HepG2 (cell line): ENCODE measurements at regions not wholly inside any gene's neighbourhood (a gene's known extent, or its start where the extent isn't known, plus 50 kb on each side); places are given as distances from the start of the nearest gene placed in this dataset.

Experiments used
- ATAC-seq: fragments of 200-7000 bp; cut with Tn5 transposase; 3 replicates; pipeline ENCODE4 v1.9.1; 2020; ENCODE audit warnings: mild to moderate bottlenecking, moderate library complexity
- BruUV-seq: library from RNA; stranded (reverse); fragments of 400-500 nt; replicated peaks from 2 replicates; lab custom pipeline; 2021; lab: Mats Ljungman, UMichigan
- CTCF ChIA-PET: fragments of 300-600 bp; formaldehyde crosslinking; extraction: SDS; loops from one replicate; lab custom pipeline; 2021; ENCODE audit warnings: low total read pairs, inconsistent platforms, low intra/inter-chr PET ratio; lab: Yijun Ruan, JAX
- POLR2A ChIA-PET: fragments of 350-600 bp; sonication (Branson Sonifier 250); formaldehyde crosslinking; loops from one replicate; lab custom pipeline; 2020; ENCODE audit warnings: antibody characterized with exemption, inconsistent platforms; lab: Yijun Ruan, JAX
- DNase-seq: peaks from one replicate; pipeline ENCODE4 v3.0.0-alpha.2; 2015; ENCODE audit warnings: low spot score
- FAIRE-seq: peaks from 3 replicates; lab custom pipeline; 2011; peaks lifted over from hg19 to GRCh38; lab: Jason Lieb, UNC
- H2AFZ ChIP-seq: one replicate; pipeline ENCODE4 v1.6.1; 2011; ENCODE audit warnings: low read length, inconsistent platforms
- H3K27ac ChIP-seq: fragments of 300-600 bp; 3 replicates; pipeline ENCODE4 v1.8.0; 2011; ENCODE audit warnings: mixed run types, mild to moderate bottlenecking, mixed read lengths, low read length, inconsistent platforms; ENCODE audit not compliant: insufficient read depth; ENCODE audit errors: extremely low read length
- H3K27me3 ChIP-seq, 2 experiments: fragments of 200-600 bp in 1 of 2; 2 replicates in 1 of 2; 3 replicates in 1 of 2; pipeline versions ENCODE4 v1.6.0 to v1.8.0; 2011; ENCODE audit warnings: low read length in 2 of 2, mild to moderate bottlenecking in 2 of 2, moderate library complexity in 2 of 2, inconsistent platforms in 1 of 2; ENCODE audit not compliant: insufficient read depth in 2 of 2, control insufficient read depth in 1 of 2
- H3K36me3 ChIP-seq, 2 experiments: fragments of 200-600 bp in 1 of 2; replicated peaks in 1 of 2; 2 replicates in 1 of 2; 3 replicates in 1 of 2; pipeline versions ENCODE4 v1.5.1 to v1.8.0; 2011; ENCODE audit warnings: low read length in 2 of 2, inconsistent platforms in 1 of 2; ENCODE audit not compliant: insufficient read depth in 2 of 2, control insufficient read depth in 1 of 2
- H3K4me1 ChIP-seq: 2 replicates; pipeline ENCODE4 v1.5.1; 2012; ENCODE audit warnings: low read length, inconsistent platforms; ENCODE audit not compliant: insufficient read depth
- H3K4me2 ChIP-seq: 2 replicates; pipeline ENCODE4 v1.6.0; 2011; ENCODE audit warnings: low read depth, low read length, inconsistent platforms
- H3K4me3 ChIP-seq, 3 experiments: fragments of 200-600 bp in 1 of 3; sonication (generic), shearing (Covaris generic) in 1 of 3; replicated peaks in 1 of 3; 2 replicates each; pipeline ENCODE4 v1.5.1; 2011 to 2016; ENCODE audit warnings: low read length in 3 of 3, inconsistent platforms in 2 of 3, low read depth in 2 of 3, mild to moderate bottlenecking in 2 of 3, control low read depth in 1 of 3, mixed read lengths in 1 of 3; ENCODE audit not compliant: insufficient read depth in 1 of 3
- H3K79me2 ChIP-seq: one replicate; pipeline ENCODE4 v1.6.1; 2011; ENCODE audit warnings: low read length, inconsistent platforms; ENCODE audit not compliant: insufficient read depth
- H3K9ac ChIP-seq: 2 replicates; pipeline ENCODE4 v1.6.0; 2011; ENCODE audit warnings: mild to moderate bottlenecking, low read depth, low read length, inconsistent platforms; ENCODE audit not compliant: insufficient read depth
- H3K9me3 ChIP-seq: 2 replicates; pipeline ENCODE4 v1.5.1; 2012; ENCODE audit warnings: mild to moderate bottlenecking, low read length
- H4K20me1 ChIP-seq: 2 replicates; pipeline ENCODE4 v1.6.0; 2011; ENCODE audit warnings: inconsistent platforms, mild to moderate bottlenecking, low read length, moderate library complexity; ENCODE audit not compliant: insufficient read depth
- ATF7 ChIP-seq, 2 experiments: fragments of 450-650 bp in 1 of 2; sonication (generic) in 1 of 2; formaldehyde crosslinking in 1 of 2; IDR thresholded peaks; 2 replicates each; pipeline versions ENCODE4 v1.4.0 to v1.6.1; 2016 to 2020; ENCODE audit warnings: antibody characterized with exemption in 1 of 2, mild to moderate bottlenecking in 1 of 2, missing genetic modification reagents in 1 of 2
- CCDC6 ChIP-seq: sonication (generic); formaldehyde crosslinking; IDR thresholded peaks from 2 replicates; pipeline ENCODE4 v1.8.1; 2022; ENCODE audit warnings: mild to moderate bottlenecking, missing genetic modification reagents, moderate library complexity
- DMTF1 ChIP-seq: sonication (generic); formaldehyde crosslinking; IDR thresholded peaks from 2 replicates; pipeline ENCODE4 v1.4.0; 2020; ENCODE audit warnings: mild to moderate bottlenecking, missing genetic modification reagents
- ELF3 ChIP-seq: IDR thresholded peaks from 2 replicates; pipeline ENCODE4 v1.6.1; 2016; ENCODE audit warnings: missing genetic modification reagents, missing compliant biosample characterization
- LRRFIP1 ChIP-seq: sonication (generic); formaldehyde crosslinking; conservative IDR thresholded peaks from 2 replicates; pipeline ENCODE4 v1.4.0; 2020; ENCODE audit warnings: missing genetic modification reagents
- MBNL3 ChIP-seq: fragments of 250-450 bp; sonication (Bioruptor Pico); conservative IDR thresholded peaks from 2 replicates; pipeline ENCODE4 v1.8.0; 2022; ENCODE audit warnings: mild to moderate bottlenecking, inconsistent platforms
- MED1 ChIP-seq: sonication (generic); formaldehyde crosslinking; IDR thresholded peaks from 2 replicates; pipeline ENCODE4 v1.4.0; 2020; ENCODE audit warnings: missing genetic modification reagents
- MXD4 ChIP-seq: IDR thresholded peaks from 2 replicates; pipeline ENCODE4 v1.6.1; 2016; ENCODE audit warnings: mild to moderate bottlenecking, missing biosample characterization, missing genetic modification reagents
- PRMT3 ChIP-seq: sonication (generic); formaldehyde crosslinking; IDR thresholded peaks from 2 replicates; pipeline ENCODE4 v1.8.1; 2022; ENCODE audit warnings: low read depth, mild to moderate bottlenecking, moderate library complexity, missing genetic modification reagents, borderline replicate concordance
- SMARCE1 ChIP-seq: fragments of 450-650 bp; IDR thresholded peaks from 2 replicates; pipeline ENCODE4 v1.6.1; 2017; ENCODE audit warnings: borderline replicate concordance
- TAF15 ChIP-seq: fragments of 200-400 bp; formaldehyde crosslinking; IDR thresholded peaks from one replicate; pipeline ENCODE4 v1.6.1; 2018; ENCODE audit warnings: mild to moderate bottlenecking, low read depth, low read length; ENCODE audit not compliant: poor library complexity, severe bottlenecking
- ZNF558 ChIP-seq: sonication (generic); formaldehyde crosslinking; IDR thresholded peaks from 2 replicates; pipeline ENCODE4 v1.9.0; 2022; ENCODE audit warnings: mild to moderate bottlenecking, missing genetic modification reagents, borderline replicate concordance
- ZNF639 ChIP-seq: conservative IDR thresholded peaks from 2 replicates; pipeline ENCODE4 v1.6.1; 2018; ENCODE audit warnings: missing genetic modification reagents
- ZNF83 ChIP-seq: sonication (generic); formaldehyde crosslinking; IDR thresholded peaks from 2 replicates; pipeline ENCODE4 v1.4.0; 2020; ENCODE audit warnings: missing genetic modification reagents, mild to moderate bottlenecking, borderline replicate concordance
- WGBS: methylation state at CpG from one replicate; pipeline ENCODE4 v1.1.6; 2017; ENCODE audit warnings: low lambda C conversion rate; 5-methylcytosine and 5-hydroxymethylcytosine counted together
- in situ Hi-C: cut with HindIII; loops from 2 replicates; pipeline ENCODE4 v1.10.0; 2017; ENCODE audit warnings: low pct_unique_long_range_greater_than_20kb; ENCODE audit not compliant: extremely low pct_ligation_motif_present
- intact Hi-C: fragments of 100-400 bp; cut with micrococcal nuclease; formaldehyde crosslinking; loops from one replicate; pipeline ENCODE4 v1.10.0; 2022; ENCODE audit not compliant: unreplicated experiment

- BruUV-seq: no TSS peak
- Histone ChIP-seq H3K27me3 (peaks cover 0 to 3% of the 10 kb centered on the region in 2 experiments; a peak in 3 of 5 replicates), H3K79me2 (no peaks in the 10 kb centered on the region), H3K4me2 (no peak overlapping the region), H3K4me1 (no peaks in the 10 kb centered on the region), H3K4me3 (no peak overlapping the region), H3K9me3 (no peaks in the 10 kb centered on the region), H4K20me1 (no peaks in the 10 kb centered on the region), H3K36me3 (no peaks in the 10 kb centered on the region), H2AFZ (no peak overlapping the region), H3K27ac (no peak overlapping the region), H3K9ac (no peak overlapping the region)
- TF ChIP-seq ZNF83 (CRISPR knock-in tag) (no peak), MBNL3 (CRISPR knock-in tag) (no peak), MED1 (no peak), CCDC6 (no peak), MXD4 (CRISPR knock-in tag) (no peak), ZNF558 (CRISPR knock-in tag) (no peak)
- no peak for ATAC-seq
- in situ Hi-C loops (no loop called here), intact Hi-C loops (no loop called here)
- no peak for FAIRE-seq
- ChIA-PET POLR2A (no interaction called here), CTCF (no interaction called here)
- DNase-seq: no peak
- WGBS: 3% methylated on average over 2 of the region's 2 CpGs
Observed at GRCh38 chr1:232178191-232178590, 451.7 kb downstream of the SIPA1L2 start.

- H3K9ac ChIP-seq: no peak overlapping the region
- WGBS: 9% methylated on average over 2 of the region's 2 CpGs
- TF ChIP-seq ZNF639 (CRISPR knock-in tag): no peak
- TF ChIP-seq TAF15: no peak
- TF ChIP-seq DMTF1 (CRISPR knock-in tag): no peak
- no peak for TF ChIP-seq LRRFIP1 (CRISPR knock-in tag)
- TF ChIP-seq ELF3: no peak
- no peak for TF ChIP-seq PRMT3 (CRISPR knock-in tag)
- no peak for TF ChIP-seq SMARCE1
- 0 out of 2 replicates have a peak, but pooled peaks have one; percentile 56 for TF ChIP-seq ATF7 (IDR thresholded peaks at IDR 0.05)
- TF ChIP-seq ATF7 (CRISPR knock-in tag; IDR thresholded peaks at IDR 0.05): no peak
Observed at GRCh38 chr1:232177438-232177837, 452.5 kb downstream of the SIPA1L2 start.

More at GRCh38 chr1:232177438-232177837, 452.5 kb downstream of the SIPA1L2 start:
- Histone ChIP-seq H3K27me3 (no peaks in the 10 kb centered on the region; a peak in 3 of 5 replicates), H2AFZ (no peak overlapping the region), H3K4me3 (no peak overlapping the region), H3K27ac (no peak overlapping the region), H4K20me1 (no peaks in the 10 kb centered on the region), H3K79me2 (no peaks in the 10 kb centered on the region), H3K4me1 (no peaks in the 10 kb centered on the region), H3K9me3 (no peaks in the 10 kb centered on the region), H3K36me3 (no peaks in the 10 kb centered on the region), H3K4me2 (no peak overlapping the region)
- in situ Hi-C loops: no loop called here
- DNase-seq (no peak), FAIRE-seq (no peak), ATAC-seq (no peak)
- no TSS peak for BruUV-seq
- POLR2A ChIA-PET: no interaction called here
- CTCF ChIA-PET: no interaction called here
- intact Hi-C loops: no loop called here
